B cell (primary cell): ENCODE measurements at regions not wholly inside any gene's neighbourhood (a gene's known extent, or its start where the extent isn't known, plus 50 kb on each side); places are given as distances from the start of the nearest gene placed in this dataset.

Experiments used
- ATAC-seq: fragments of 200-7000 bp; cut with Tn5 transposase; one replicate; pipeline ENCODE4 v1.10.0; 2021; ENCODE audit warnings: low read depth, mild to moderate bottlenecking, moderate number of reproducible peaks, moderate library complexity
- CTCF ChIA-PET: fragments of 350-600 bp; sonication (Branson Sonifier 250); formaldehyde crosslinking; loops from one replicate; lab custom pipeline; 2021; ENCODE audit warnings: antibody characterized with exemption, inconsistent platforms; lab: Charles Lee
- POLR2A ChIA-PET: fragments of 350-600 bp; sonication (Branson Sonifier 250); formaldehyde crosslinking; loops from one replicate; lab custom pipeline; 2021; ENCODE audit warnings: antibody characterized with exemption; lab: Charles Lee
- DNase-seq: peaks from one replicate; pipeline ENCODE4 v3.0.0; 2013
- H2AFZ ChIP-seq: 2 replicates; pipeline ENCODE4 v1.6.1; 2012; ENCODE audit warnings: mild to moderate bottlenecking, low read depth, low read length; ENCODE audit not compliant: insufficient read depth, poor library complexity, severe bottlenecking
- H3K27ac ChIP-seq, 2 donors: 1 replicate in 1 of 2; 2 replicates in 1 of 2; pipeline ENCODE4 v1.5.1; 2012 to 2013; ENCODE audit warnings: low read length in 2 of 2, mild to moderate bottlenecking in 2 of 2, moderate library complexity in 1 of 2
- H3K27me3 ChIP-seq, 4 experiments: fragments of 200-600 bp in 1 of 4; sonication (generic) in 1 of 4; replicated peaks in 1 of 4; 1 replicate in 2 of 4; 2 replicates in 2 of 4; pipeline versions ENCODE4 v1.6.1 to v1.7.0; 2013 to 2016; ENCODE audit warnings: low read length in 3 of 4, mild to moderate bottlenecking in 2 of 4, mixed read lengths in 1 of 4, moderate library complexity in 1 of 4; ENCODE audit not compliant: insufficient read depth in 4 of 4, control insufficient read depth in 3 of 4; ENCODE audit errors: control extremely low read depth in 1 of 4
- H3K36me3 ChIP-seq, 2 experiments: replicated peaks in 1 of 2; 1 replicate in 1 of 2; 2 replicates in 1 of 2; pipeline versions ENCODE4 v1.6.1 to v1.7.1; 2013; ENCODE audit warnings: low read length in 1 of 2; ENCODE audit not compliant: insufficient read depth in 2 of 2, control insufficient read depth in 1 of 2; ENCODE audit errors: control extremely low read depth in 1 of 2, extremely low read depth in 1 of 2
- H3K4me1 ChIP-seq, 2 donors: fragments of 200-600 bp in 1 of 2; sonication (generic) in 1 of 2; 1 replicate in 1 of 2; 2 replicates in 1 of 2; pipeline versions ENCODE4 v1.5.1 to v1.6.1; 2013 to 2017; ENCODE audit warnings: low read length in 2 of 2; ENCODE audit not compliant: control insufficient read depth in 2 of 2, insufficient read depth in 2 of 2
- H3K4me2 ChIP-seq: replicated peaks from 2 replicates; pipeline ENCODE3; 2012; ENCODE audit warnings: mild to moderate bottlenecking, low read depth, low read length; ENCODE audit not compliant: poor library complexity, severe bottlenecking
- H3K4me3 ChIP-seq, 5 experiments: fragments of 200-600 bp in 1 of 5; sonication (generic) in 1 of 5; 1 replicate in 3 of 5; 2 replicates in 2 of 5; pipeline versions ENCODE4 v1.5.1 to v1.7.0; 2011 to 2016; ENCODE audit warnings: low read length in 4 of 5, mild to moderate bottlenecking in 4 of 5, low read depth in 2 of 5, control low read depth in 1 of 5, moderate library complexity in 1 of 5; ENCODE audit not compliant: insufficient read depth in 1 of 5; ENCODE audit errors: control extremely low read depth in 1 of 5, extremely low read depth in 1 of 5
- H3K79me2 ChIP-seq: fragments of 200-600 bp; sonication (generic); one replicate; pipeline ENCODE4 v1.6.0; 2016; ENCODE audit warnings: low read length; ENCODE audit not compliant: control insufficient read depth, insufficient read depth
- H3K9ac ChIP-seq: fragments of 200-600 bp; sonication (generic); 2 replicates; pipeline ENCODE4 v1.6.1; 2017; ENCODE audit warnings: mild to moderate bottlenecking, low read length, moderate library complexity
- H3K9me3 ChIP-seq, 3 donors: one replicate each; pipeline versions ENCODE4 v1.6.1 to v1.7.1; 2013; ENCODE audit warnings: low read length in 2 of 3; ENCODE audit not compliant: control insufficient read depth in 2 of 3, insufficient read depth in 1 of 3; ENCODE audit errors: control extremely low read depth in 1 of 3
- H4K20me1 ChIP-seq: 2 replicates; pipeline ENCODE4 v1.6.0; 2012; ENCODE audit warnings: mild to moderate bottlenecking, low read length; ENCODE audit not compliant: insufficient read depth, control insufficient read depth, poor library complexity, severe bottlenecking
- H3K27ac Mint-ChIP-seq: one replicate; pipeline ENCODE4 v1.8.0; 2021; ENCODE audit warnings: mixed read lengths
- H3K27me3 Mint-ChIP-seq: one replicate; pipeline ENCODE4 v1.8.0; 2021; ENCODE audit warnings: mixed read lengths
- H3K4me1 Mint-ChIP-seq: one replicate; pipeline ENCODE4 v1.8.0; 2021; ENCODE audit warnings: mixed read lengths
- H3K4me3 Mint-ChIP-seq: one replicate; pipeline ENCODE4 v1.8.0; 2021; ENCODE audit warnings: mixed read lengths
- H3K9me3 Mint-ChIP-seq: one replicate; pipeline ENCODE4 v1.8.0; 2022; ENCODE audit warnings: mixed read lengths; ENCODE audit not compliant: insufficient read depth
- EZH2 ChIP-seq: IDR thresholded peaks from 2 replicates; pipeline ENCODE4 v1.6.1; 2012; ENCODE audit warnings: borderline replicate concordance, low read depth, mild to moderate bottlenecking, moderate library complexity, low read length; ENCODE audit not compliant: insufficient read depth, poor library complexity, severe bottlenecking
- WGBS: methylation state at CpG from one replicate; pipeline ENCODE4 v1.1.5; 2013; ENCODE audit warnings: missing lambda C conversion rate; ENCODE audit not compliant: insufficient coverage; 5-methylcytosine and 5-hydroxymethylcytosine counted together
- intact Hi-C: fragments of 100-400 bp; cut with micrococcal nuclease; formaldehyde crosslinking; loops from one replicate; pipeline ENCODE4 v1.10.0; 2022
- TF ChIP-seq, protein P1 (sequence below): fragments of 200-600 bp; IDR thresholded peaks from one replicate; pipeline ENCODE4 v1.8.0; 2022; ENCODE audit warnings: antibody characterized with exemption, mild to moderate bottlenecking

DNA sequence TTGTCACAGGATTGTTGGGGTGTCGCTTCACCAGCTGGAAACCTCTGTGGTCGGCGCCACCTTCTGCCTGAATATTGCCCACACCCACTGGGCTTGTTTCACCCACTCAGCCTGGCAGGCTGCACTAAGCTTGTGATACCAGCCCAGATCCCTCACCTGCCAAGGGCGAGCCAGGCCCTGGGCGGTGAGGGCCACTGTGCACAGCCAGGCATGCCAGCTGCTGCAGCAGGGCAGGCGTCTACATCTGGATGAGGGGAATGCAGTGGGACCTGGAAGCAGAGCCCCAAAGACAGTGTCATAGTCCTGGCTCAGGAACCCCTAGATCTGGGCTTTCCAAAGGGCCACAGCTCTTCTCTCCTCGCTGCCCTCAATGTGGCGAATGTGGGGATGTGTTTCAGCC is 1307.5 kb downstream of the GRIK2 start:
- no peaks in the 10 kb centered on the region for H3K4me1 ChIP-seq
- intact Hi-C loops = no loop called here
- WGBS = 89% methylated on average over 8 of the region's 8 CpGs
- no peaks in the 10 kb centered on the region for H3K4me1 Mint-ChIP-seq
- H3K9ac ChIP-seq = no peak overlapping the region
- H4K20me1 ChIP-seq = no peaks in the 10 kb centered on the region
- TF ChIP-seq, protein P1, sequence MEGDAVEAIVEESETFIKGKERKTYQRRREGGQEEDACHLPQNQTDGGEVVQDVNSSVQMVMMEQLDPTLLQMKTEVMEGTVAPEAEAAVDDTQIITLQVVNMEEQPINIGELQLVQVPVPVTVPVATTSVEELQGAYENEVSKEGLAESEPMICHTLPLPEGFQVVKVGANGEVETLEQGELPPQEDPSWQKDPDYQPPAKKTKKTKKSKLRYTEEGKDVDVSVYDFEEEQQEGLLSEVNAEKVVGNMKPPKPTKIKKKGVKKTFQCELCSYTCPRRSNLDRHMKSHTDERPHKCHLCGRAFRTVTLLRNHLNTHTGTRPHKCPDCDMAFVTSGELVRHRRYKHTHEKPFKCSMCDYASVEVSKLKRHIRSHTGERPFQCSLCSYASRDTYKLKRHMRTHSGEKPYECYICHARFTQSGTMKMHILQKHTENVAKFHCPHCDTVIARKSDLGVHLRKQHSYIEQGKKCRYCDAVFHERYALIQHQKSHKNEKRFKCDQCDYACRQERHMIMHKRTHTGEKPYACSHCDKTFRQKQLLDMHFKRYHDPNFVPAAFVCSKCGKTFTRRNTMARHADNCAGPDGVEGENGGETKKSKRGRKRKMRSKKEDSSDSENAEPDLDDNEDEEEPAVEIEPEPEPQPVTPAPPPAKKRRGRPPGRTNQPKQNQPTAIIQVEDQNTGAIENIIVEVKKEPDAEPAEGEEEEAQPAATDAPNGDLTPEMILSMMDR = no peak
- no peak for TF ChIP-seq EZH2
- no peak overlapping the region for H3K4me2 ChIP-seq
- H3K79me2 ChIP-seq = no peaks in the 10 kb centered on the region
- no peaks in the 10 kb centered on the region for H3K27me3 ChIP-seq
- no peak overlapping the region for H3K27ac ChIP-seq
- DNase-seq = no peak
- H3K9me3 ChIP-seq = peaks cover 0 to 5% (median 0%) of the 10 kb centered on the region in 3 donors
- H3K4me3 Mint-ChIP-seq = no peak overlapping the region
- no peak overlapping the region for H2AFZ ChIP-seq
- H3K36me3 ChIP-seq = no peaks in the 10 kb centered on the region
- CTCF ChIA-PET = no interaction called here
- no peaks in the 10 kb centered on the region for H3K9me3 Mint-ChIP-seq
- H3K27ac Mint-ChIP-seq = no peak overlapping the region
- no peak for ATAC-seq
- no peak overlapping the region for H3K4me3 ChIP-seq
- POLR2A ChIA-PET = no interaction called here
- H3K27me3 Mint-ChIP-seq = no peaks in the 10 kb centered on the region

DNA sequence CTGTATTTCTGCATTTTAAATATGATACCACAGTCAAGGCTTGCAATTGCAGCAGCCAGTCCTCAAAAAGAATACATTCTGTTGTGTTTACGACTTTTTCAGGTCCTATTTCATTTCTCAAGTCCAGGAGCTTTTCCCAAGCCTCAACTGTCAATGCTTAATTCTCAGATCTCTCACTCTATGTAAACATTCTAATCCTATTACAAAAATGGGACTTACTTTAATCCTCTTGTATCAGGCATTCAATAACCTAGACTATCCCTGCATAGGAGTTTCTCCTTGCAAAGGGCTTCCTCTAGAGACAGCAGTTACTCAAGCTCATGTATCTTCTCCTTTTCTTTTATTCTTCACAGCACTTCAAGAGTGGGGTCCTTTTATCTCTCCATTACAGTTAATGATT is 1293.0 kb downstream of the GRIK2 start:
- no peaks in the 10 kb centered on the region for H3K27me3 Mint-ChIP-seq
- no peak for ATAC-seq
- ChIA-PET POLR2A (no interaction called here), CTCF (no interaction called here)
- no peaks in the 10 kb centered on the region for H3K4me1 Mint-ChIP-seq
- H3K4me2 ChIP-seq = no peak overlapping the region
- no peaks in the 10 kb centered on the region for H3K9me3 Mint-ChIP-seq
- intact Hi-C loops = no loop called here
- H3K36me3 ChIP-seq = no peaks in the 10 kb centered on the region
- no peaks in the 10 kb centered on the region for H3K27me3 ChIP-seq
- no peaks in the 10 kb centered on the region for H3K4me1 ChIP-seq
- TF ChIP-seq, protein P1 = no peak
- no peak for TF ChIP-seq EZH2
- 43% methylated on average over 1 of the region's 1 CpG for WGBS
- no peak overlapping the region for H3K27ac Mint-ChIP-seq
- H3K9me3 ChIP-seq = no peaks in the 10 kb centered on the region
- H3K4me3 Mint-ChIP-seq = no peak overlapping the region
- H4K20me1 ChIP-seq = no peaks in the 10 kb centered on the region
- no peak for DNase-seq
- H3K9ac ChIP-seq = no peak overlapping the region
- H3K4me3 ChIP-seq = no peak overlapping the region
- no peak overlapping the region for H2AFZ ChIP-seq
- no peaks in the 10 kb centered on the region for H3K79me2 ChIP-seq
- H3K27ac ChIP-seq = no peak overlapping the region
